Body of pancreas (tissue), 4 donors: ENCODE measurements at regions not wholly inside any gene's neighbourhood (a gene's known extent, or its start where the extent isn't known, plus 50 kb on each side); places are given as distances from the start of the nearest gene placed in this dataset.

Experiments
- ATAC-seq: fragments of 150-250 bp; one replicate; pipeline ENCODE4 v1.9.1; 2016
- DNase-seq, 4 donors: peaks; one replicate each; pipeline ENCODE4 v3.0.0-alpha.2; 2019
- H3K27ac ChIP-seq, 4 donors: fragments of 200-600 bp; sonication (generic); 1 replicate in 3 of 4; 2 replicates in 1 of 4; pipeline versions ENCODE4 v1.5.1 to v1.6.1; 2016 to 2019; ENCODE audit warnings: mild to moderate bottlenecking in 1 of 4, mixed read lengths in 1 of 4, moderate library complexity in 1 of 4
- H3K27me3 ChIP-seq, 2 donors: fragments of 200-600 bp; sonication (generic); one replicate each; pipeline ENCODE4 v1.6.0; 2016; ENCODE audit warnings: mild to moderate bottlenecking in 1 of 2
- H3K36me3 ChIP-seq, 2 donors: fragments of 200-600 bp; sonication (generic); replicated peaks in 1 of 2; 2 replicates each; pipeline ENCODE4 v1.5.1; 2016; ENCODE audit warnings: low read depth in 2 of 2; ENCODE audit not compliant: insufficient read depth in 1 of 2
- H3K4me1 ChIP-seq: fragments of 200-600 bp; sonication (generic); one replicate; pipeline ENCODE4 v1.6.0; 2016
- H3K4me3 ChIP-seq, 2 donors: fragments of 200-600 bp; sonication (generic); 1 replicate in 1 of 2; 2 replicates in 1 of 2; pipeline ENCODE4 v1.5.1; 2016 to 2019
- H3K9me3 ChIP-seq, 3 donors: fragments of 200-600 bp; sonication (generic); 1 replicate in 2 of 3; 2 replicates in 1 of 3; pipeline ENCODE4 v1.5.1; 2016
- CTCF ChIP-seq, 7 experiments: fragments of 450-650 bp in 4 of 7; fragments of 200-600 bp in 3 of 7; sonication (generic) in 3 of 7; IDR thresholded peaks; one replicate each; pipeline ENCODE4 v1.5.1; 2016 to 2019; ENCODE audit warnings: antibody characterized with exemption in 7 of 7
- POLR2A ChIP-seq, 3 donors: fragments of 450-650 bp; IDR thresholded peaks; one replicate each; pipeline ENCODE4 v1.6.1; 2016; ENCODE audit warnings: antibody characterized with exemption in 3 of 3, mild to moderate bottlenecking in 2 of 3
- whole genome bisulfite sequencing, 2 donors: methylation state at CpG; one replicate each; pipeline ENCODE4 v1.1.5; 2017; 5-methylcytosine and 5-hydroxymethylcytosine counted together
- intact Hi-C: fragments of 100-400 bp; cut with DNase I; formaldehyde crosslinking; loops from one replicate; pipeline ENCODE4 v1.15.1; 2023

GRCh38 chr16:17780181-17780580, 309.4 kb upstream of the XYLT1 start:
- Histone ChIP-seq H3K27me3 (no peaks in the 10 kb centered on the region), H3K4me1 (no peaks in the 10 kb centered on the region), H3K9me3 (peaks cover 0 to 9% (median 0%) of the 10 kb centered on the region in 3 donors), H3K27ac (no peak overlapping the region), H3K4me3 (no peak overlapping the region), H3K36me3 (no peaks in the 10 kb centered on the region)
- DNase-seq, result no peak
- ATAC-seq, result no peak
- no peak for TF ChIP-seq CTCF (IDR thresholded peaks at IDR 0.05)
- TF ChIP-seq POLR2A (IDR thresholded peaks at IDR 0.05), result no peak
- WGBS, 2 donors, result 21 to 25% methylated on average over 5 of the region's 5 CpGs
- intact Hi-C loops, result no loop called here

DNA sequence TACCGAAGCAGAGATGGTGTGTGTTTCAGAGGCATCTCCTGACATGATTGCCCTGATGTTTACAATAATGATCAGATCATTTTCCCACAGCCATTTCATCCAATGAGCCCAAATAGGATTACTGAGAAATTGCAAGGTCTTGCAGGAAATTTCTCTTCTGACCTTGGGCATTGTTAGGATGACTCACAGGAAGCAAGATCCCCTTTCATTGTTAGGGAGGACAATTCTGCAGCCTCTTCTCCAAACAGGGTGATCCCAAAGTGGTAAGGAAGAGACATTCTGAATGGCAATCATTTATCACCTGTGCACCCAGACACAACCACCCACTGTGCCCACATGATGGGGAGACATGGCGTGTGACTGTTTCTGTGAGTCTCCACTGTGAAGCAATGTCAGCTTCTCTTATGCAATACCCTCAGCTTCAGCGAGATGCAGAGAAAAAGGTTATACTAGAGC, 306.7 kb upstream of the XYLT1 start:
- H3K9me3 ChIP-seq, result peaks cover 0 to 9% (median 0%) of the 10 kb centered on the region in 3 donors
- H3K27me3 ChIP-seq, result peaks cover 0 to 4% of the 10 kb centered on the region in 2 donors
- no peak overlapping the region for H3K4me3 ChIP-seq
- no peak for ATAC-seq
- H3K27ac ChIP-seq, result no peak overlapping the region
- 56 to 57% methylated on average over 3 of the region's 3 CpGs for WGBS, 2 donors
- no peak for TF ChIP-seq POLR2A (IDR thresholded peaks at IDR 0.05)
- no peak for TF ChIP-seq CTCF (IDR thresholded peaks at IDR 0.05)
- H3K4me1 ChIP-seq, result no peaks in the 10 kb centered on the region
- DNase-seq, result no peak
- intact Hi-C loops, result no loop called here
- H3K36me3 ChIP-seq, result no peaks in the 10 kb centered on the region

GRCh38 chr16:17776888-17777287, 306.1 kb upstream of the XYLT1 start:
- peaks cover 0 to 4% of the 10 kb centered on the region in 2 donors for H3K27me3 ChIP-seq
- 58 to 67% methylated on average over 9 of the region's 9 CpGs for WGBS, 2 donors
- H3K4me3 ChIP-seq, result no peak overlapping the region
- no peak for TF ChIP-seq POLR2A (IDR thresholded peaks at IDR 0.05)
- TF ChIP-seq CTCF (IDR thresholded peaks at IDR 0.05), result no peak
- no peak for DNase-seq
- no peak for ATAC-seq
- peaks cover 0 to 9% (median 0%) of the 10 kb centered on the region in 3 donors for H3K9me3 ChIP-seq
- H3K4me1 ChIP-seq, result no peaks in the 10 kb centered on the region
- intact Hi-C loops, result no loop called here
- no peak overlapping the region for H3K27ac ChIP-seq
- no peaks in the 10 kb centered on the region for H3K36me3 ChIP-seq

DNA sequence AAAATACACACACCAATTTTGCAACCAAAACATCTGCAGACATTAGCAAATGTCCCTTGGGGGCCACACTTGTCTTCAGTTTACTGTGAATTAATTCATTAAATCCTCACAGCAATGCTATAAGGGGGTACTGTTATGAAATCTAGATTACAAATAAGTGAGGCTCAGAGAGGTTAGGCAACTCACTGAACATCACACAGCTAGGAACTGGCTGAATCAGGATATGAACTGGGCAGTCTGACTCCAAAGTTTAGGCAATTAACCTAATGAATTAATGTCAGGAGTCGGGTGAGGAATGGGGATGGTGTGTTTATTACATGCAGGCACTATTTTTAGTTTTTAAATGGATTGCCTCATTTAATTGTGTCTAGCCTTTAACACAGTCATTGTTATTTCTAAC, 305.7 kb upstream of the XYLT1 start:
- Histone ChIP-seq H3K9me3 (peaks cover 0 to 9% (median 0%) of the 10 kb centered on the region in 3 donors), H3K4me1 (no peaks in the 10 kb centered on the region), H3K27ac (no peak overlapping the region), H3K27me3 (peaks cover 0 to 4% of the 10 kb centered on the region in 2 donors), H3K36me3 (no peaks in the 10 kb centered on the region), H3K4me3 (no peak overlapping the region)
- intact Hi-C loops, result no loop called here
- WGBS, 2 donors, result 25 to 39% methylated on average over 1 of the region's 1 CpG
- ATAC-seq (no peak), DNase-seq (no peak)
- TF ChIP-seq POLR2A (IDR thresholded peaks at IDR 0.05), result no peak
- no peak for TF ChIP-seq CTCF (IDR thresholded peaks at IDR 0.05)

DNA sequence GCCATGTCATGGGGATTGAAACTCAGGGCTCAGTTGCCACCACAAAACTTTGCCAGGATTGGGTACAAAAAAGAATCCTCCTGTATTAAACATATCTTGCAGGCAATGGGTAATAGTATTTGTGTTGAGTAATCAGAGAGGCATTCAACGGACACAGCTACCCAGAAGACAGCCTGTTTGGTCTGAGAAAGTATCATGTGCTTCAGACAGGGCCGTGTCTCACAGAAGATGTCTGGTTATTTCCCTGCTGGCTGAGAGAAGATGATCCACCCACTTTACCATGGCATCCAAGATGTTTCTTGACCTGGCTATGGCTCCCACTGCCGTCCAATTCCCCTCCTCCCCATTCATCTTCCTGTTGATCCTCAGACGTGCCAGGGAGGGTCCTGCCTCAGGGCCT, 304.3 kb upstream of the XYLT1 start:
- no peak for DNase-seq
- Histone ChIP-seq H3K27ac (no peak overlapping the region), H3K27me3 (peaks cover 0 to 4% of the 10 kb centered on the region in 2 donors), H3K4me1 (no peaks in the 10 kb centered on the region), H3K36me3 (no peaks in the 10 kb centered on the region), H3K4me3 (no peak overlapping the region), H3K9me3 (peaks cover 0 to 9% (median 0%) of the 10 kb centered on the region in 3 donors)
- WGBS, 2 donors, result 26 to 49% methylated on average over 3 to 4 of the region's 4 CpGs
- TF ChIP-seq POLR2A (IDR thresholded peaks at IDR 0.05), result no peak
- TF ChIP-seq CTCF (IDR thresholded peaks at IDR 0.05), result no peak
- intact Hi-C loops, result no loop called here
- ATAC-seq, result no peak
